HG02870 (cell line): ENCODE measurements at regions not wholly inside any gene's neighbourhood (a gene's known extent, or its start where the extent isn't known, plus 50 kb on each side); places are given as distances from the start of the nearest gene placed in this dataset.

Source experiments
- ATAC-seq: cut with Tn5 transposase; IDR thresholded peaks from one replicate; pipeline ENCODE4 v1.9.1; 2021; ENCODE audit warnings: mild to moderate bottlenecking, moderate library complexity; ENCODE audit not compliant: unreplicated experiment

GRCh38 chr5:71943874-71944273, 163.4 kb upstream of the MAP1B start:
- ATAC-seq, result no peak

- no peak for ATAC-seq
Observed at GRCh38 chr5:71945436-71945835, 161.8 kb upstream of the MAP1B start.

GRCh38 chr5:71946343-71947030, 160.8 kb upstream of the MAP1B start:
- no peak for ATAC-seq

- ATAC-seq, result no peak
Observed at GRCh38 chr5:71948206-71948605, 159.1 kb upstream of the MAP1B start.

- ATAC-seq, result no peak
Observed at GRCh38 chr5:71949772-71950171, 157.5 kb upstream of the MAP1B start.

- ATAC-seq, result no peak
Observed at GRCh38 chr5:71953866-71954265, 153.4 kb upstream of the MAP1B start.

GRCh38 chr5:71954329-71954728, 152.9 kb upstream of the MAP1B start:
- no peak for ATAC-seq

GRCh38 chr5:71955723-71956122, 151.6 kb upstream of the MAP1B start:
- ATAC-seq, result no peak

GRCh38 chr5:71957292-71957898, 149.9 kb upstream of the MAP1B start:
- no peak for ATAC-seq

GRCh38 chr5:71960195-71960594, 147.1 kb upstream of the MAP1B start:
- no peak for ATAC-seq

GRCh38 chr5:71961786-71962185, 145.5 kb upstream of the MAP1B start:
- no peak for ATAC-seq

- no peak for ATAC-seq
Observed at GRCh38 chr5:71969460-71969859, 137.8 kb upstream of the MAP1B start.

- ATAC-seq, result no peak
Observed at GRCh38 chr5:71971862-71972261, 135.4 kb upstream of the MAP1B start.

- no peak for ATAC-seq
Observed at GRCh38 chr5:71972777-71973473, 134.3 kb upstream of the MAP1B start.

- no peak for ATAC-seq
Observed at GRCh38 chr5:71973563-71973962, 133.7 kb upstream of the MAP1B start.

- ATAC-seq, result no peak
Observed at GRCh38 chr5:71974165-71974564, 133.1 kb upstream of the MAP1B start.

GRCh38 chr5:71974622-71975021, 132.7 kb upstream of the MAP1B start:
- no peak for ATAC-seq

- ATAC-seq, result no peak
Observed at GRCh38 chr5:71976449-71976848, 130.8 kb upstream of the MAP1B start.

GRCh38 chr5:71977311-71977710, 130.0 kb upstream of the MAP1B start:
- no peak for ATAC-seq

- ATAC-seq, result no peak
Observed at GRCh38 chr5:71978216-71978615, 129.1 kb upstream of the MAP1B start.

- no peak for ATAC-seq
Observed at GRCh38 chr5:71982717-71983395, 124.4 kb upstream of the MAP1B start.

- ATAC-seq, result no peak
Observed at GRCh38 chr5:71986101-71986500, 121.2 kb upstream of the MAP1B start.
